ENCODE measurements at regions not wholly inside any gene's neighbourhood (a gene's known extent, or its start where the extent isn't known, plus 50 kb on each side); places are given as distances from the start of the nearest gene placed in this dataset.

GRCh38 chr2:226184940-226185615, 614.5 kb downstream of the IRS1 start:
- TF ChIP-seq CTCF (IDR thresholded peaks at IDR 0.05; ENCODE audit: low read length), result no peak
- no peak for TF ChIP-seq EZH2 (IDR thresholded peaks at IDR 0.05; ENCODE audit: borderline replicate concordance, low read length)

Data from OCI-LY1 (cell line).